GM06990 (cell line): ENCODE measurements at regions not wholly inside any gene's neighbourhood (a gene's known extent, or its start where the extent isn't known, plus 50 kb on each side); places are given as distances from the start of the nearest gene placed in this dataset.

Source experiments
- DNase-seq: peaks from one replicate; pipeline ENCODE4 v3.0.0-alpha.2; 2011; ENCODE audit not compliant: insufficient read length; ENCODE audit errors: extremely low read depth
- H3K27me3 ChIP-seq: replicated peaks from 2 replicates; pipeline ENCODE4 v1.6.0; 2011; ENCODE audit warnings: low read length; ENCODE audit not compliant: control insufficient read depth, insufficient read depth
- H3K36me3 ChIP-seq: 2 replicates; pipeline ENCODE4 v1.5.1; 2011; ENCODE audit warnings: low read length; ENCODE audit not compliant: control insufficient read depth, insufficient read depth
- H3K4me3 ChIP-seq: replicated peaks from 2 replicates; pipeline ENCODE4 v1.5.1; 2011; ENCODE audit warnings: low read depth, mild to moderate bottlenecking, control low read depth, low read length
- TF ChIP-seq, protein P1 (sequence below): IDR thresholded peaks from 2 replicates; pipeline ENCODE4 v1.5.1; 2011; ENCODE audit warnings: low read length, control low read depth, mild to moderate bottlenecking, inconsistent platforms; ENCODE audit not compliant: insufficient read depth, poor library complexity, severe bottlenecking

DNA sequence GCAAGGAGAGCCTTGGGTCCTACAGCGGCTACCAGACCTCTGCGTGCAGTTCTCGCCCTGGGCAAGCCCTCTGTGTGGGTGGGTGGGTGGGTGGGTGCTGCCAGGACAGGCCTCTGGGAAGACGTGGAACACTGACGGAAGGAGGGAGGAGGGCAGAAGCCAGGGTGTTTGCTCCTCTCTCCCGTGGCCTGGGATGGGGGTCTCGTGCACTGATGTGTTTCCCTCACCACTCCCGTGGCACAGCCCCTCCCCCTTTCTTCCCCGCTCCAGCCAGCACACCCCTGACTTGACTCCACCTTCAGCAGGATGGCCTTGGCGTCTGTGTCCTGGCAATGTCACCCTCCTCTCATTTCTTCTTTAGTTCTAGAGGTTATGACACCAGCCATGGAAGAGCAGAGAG lies 130.0 kb downstream of the CDH26 start:
- TF ChIP-seq, protein P1, sequence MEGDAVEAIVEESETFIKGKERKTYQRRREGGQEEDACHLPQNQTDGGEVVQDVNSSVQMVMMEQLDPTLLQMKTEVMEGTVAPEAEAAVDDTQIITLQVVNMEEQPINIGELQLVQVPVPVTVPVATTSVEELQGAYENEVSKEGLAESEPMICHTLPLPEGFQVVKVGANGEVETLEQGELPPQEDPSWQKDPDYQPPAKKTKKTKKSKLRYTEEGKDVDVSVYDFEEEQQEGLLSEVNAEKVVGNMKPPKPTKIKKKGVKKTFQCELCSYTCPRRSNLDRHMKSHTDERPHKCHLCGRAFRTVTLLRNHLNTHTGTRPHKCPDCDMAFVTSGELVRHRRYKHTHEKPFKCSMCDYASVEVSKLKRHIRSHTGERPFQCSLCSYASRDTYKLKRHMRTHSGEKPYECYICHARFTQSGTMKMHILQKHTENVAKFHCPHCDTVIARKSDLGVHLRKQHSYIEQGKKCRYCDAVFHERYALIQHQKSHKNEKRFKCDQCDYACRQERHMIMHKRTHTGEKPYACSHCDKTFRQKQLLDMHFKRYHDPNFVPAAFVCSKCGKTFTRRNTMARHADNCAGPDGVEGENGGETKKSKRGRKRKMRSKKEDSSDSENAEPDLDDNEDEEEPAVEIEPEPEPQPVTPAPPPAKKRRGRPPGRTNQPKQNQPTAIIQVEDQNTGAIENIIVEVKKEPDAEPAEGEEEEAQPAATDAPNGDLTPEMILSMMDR = no peak
- DNase-seq = no peak
- Histone ChIP-seq H3K4me3 (no peak overlapping the region), H3K36me3 (no peaks in the 10 kb centered on the region), H3K27me3 (no peaks in the 10 kb centered on the region)

DNA sequence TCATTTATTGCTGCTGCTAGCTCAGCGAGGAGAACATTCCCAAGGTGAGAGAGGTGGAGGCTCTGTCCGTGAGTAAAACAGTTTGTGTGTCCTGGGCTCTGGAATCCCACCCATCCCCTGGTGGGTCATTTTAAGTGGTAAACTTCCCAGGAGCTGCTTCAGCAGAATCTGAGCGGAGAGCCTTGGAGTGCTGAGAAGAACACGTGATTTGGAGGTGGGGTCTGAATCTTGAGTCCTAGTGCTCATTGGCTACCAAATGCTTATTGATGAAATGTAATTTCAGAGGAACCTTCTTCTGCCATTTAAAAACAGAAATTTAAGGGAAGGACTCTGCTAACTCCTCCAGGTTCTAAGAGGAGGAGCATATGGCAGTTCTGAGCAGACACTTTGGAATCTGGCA lies 132.4 kb downstream of the CDH26 start:
- TF ChIP-seq, protein P1 = no peak
- no peak for DNase-seq
- no peak overlapping the region for H3K4me3 ChIP-seq
- no peaks in the 10 kb centered on the region for H3K36me3 ChIP-seq
- no peaks in the 10 kb centered on the region for H3K27me3 ChIP-seq

DNA sequence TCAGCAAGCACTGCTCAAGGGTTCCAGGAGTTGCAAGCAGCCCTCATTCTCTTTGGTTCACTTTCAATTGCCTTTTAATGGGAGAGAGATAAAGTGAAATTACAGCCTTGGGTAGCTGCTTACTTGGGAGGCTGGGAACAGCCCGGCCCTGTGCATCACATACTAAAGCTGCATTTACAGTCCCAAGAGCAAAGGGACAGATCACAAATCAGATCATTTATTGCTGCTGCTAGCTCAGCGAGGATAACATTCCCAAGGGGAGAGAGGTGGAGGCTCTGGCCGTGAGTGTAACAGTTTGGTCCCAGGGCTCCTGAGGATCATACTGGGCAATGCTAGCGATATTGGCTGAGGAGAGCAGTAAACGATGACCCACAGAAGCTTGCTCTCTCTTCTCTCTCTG lies 133.1 kb downstream of the CDH26 start:
- Histone ChIP-seq H3K36me3 (no peaks in the 10 kb centered on the region), H3K27me3 (no peaks in the 10 kb centered on the region), H3K4me3 (no peak overlapping the region)
- no peak for DNase-seq
- TF ChIP-seq, protein P1 = no peak

DNA sequence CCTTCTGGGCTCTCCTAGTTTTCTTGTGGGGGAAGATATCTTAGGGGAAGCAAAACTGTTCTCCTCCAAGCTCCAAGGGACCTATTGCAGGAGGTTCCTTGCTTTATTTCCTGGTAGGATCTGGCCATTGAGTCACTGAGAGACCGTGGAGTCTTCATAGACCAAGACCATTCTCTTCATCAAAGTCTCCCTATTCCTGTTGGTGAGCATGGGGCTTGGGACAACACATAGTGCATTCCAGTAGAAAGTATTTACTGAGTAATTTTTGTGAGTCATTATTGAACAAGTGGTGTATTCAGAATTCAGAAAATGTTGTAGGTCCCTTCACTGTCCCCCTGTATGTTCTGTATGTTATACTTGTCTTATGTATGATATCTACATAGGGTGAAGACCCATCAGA lies 133.6 kb downstream of the CDH26 start:
- TF ChIP-seq, protein P1 = no peak
- DNase-seq = no peak
- Histone ChIP-seq H3K36me3 (no peaks in the 10 kb centered on the region), H3K4me3 (no peak overlapping the region), H3K27me3 (no peaks in the 10 kb centered on the region)

DNA sequence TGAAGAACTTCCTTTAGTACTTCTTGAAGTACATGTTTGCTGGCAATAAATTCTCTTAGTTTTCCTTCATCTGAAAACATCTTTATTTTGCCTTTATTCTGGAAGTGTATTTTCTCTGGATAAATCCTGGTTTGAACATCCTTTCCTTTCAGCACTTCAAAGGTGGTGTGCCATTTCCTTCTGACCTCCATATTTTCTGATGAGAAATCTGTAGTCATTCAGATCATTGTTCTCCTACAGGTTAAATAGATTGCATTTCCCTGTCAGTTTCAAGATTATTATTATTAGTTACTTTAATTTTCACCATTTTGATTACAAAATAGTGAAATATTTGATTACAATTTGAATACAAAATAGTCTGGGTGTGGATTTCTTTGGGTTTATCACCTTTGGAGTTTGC lies 134.5 kb downstream of the CDH26 start:
- DNase-seq = no peak
- H3K4me3 ChIP-seq = no peak overlapping the region
- no peaks in the 10 kb centered on the region for H3K36me3 ChIP-seq
- TF ChIP-seq, protein P1 = no peak
- H3K27me3 ChIP-seq = no peaks in the 10 kb centered on the region

DNA sequence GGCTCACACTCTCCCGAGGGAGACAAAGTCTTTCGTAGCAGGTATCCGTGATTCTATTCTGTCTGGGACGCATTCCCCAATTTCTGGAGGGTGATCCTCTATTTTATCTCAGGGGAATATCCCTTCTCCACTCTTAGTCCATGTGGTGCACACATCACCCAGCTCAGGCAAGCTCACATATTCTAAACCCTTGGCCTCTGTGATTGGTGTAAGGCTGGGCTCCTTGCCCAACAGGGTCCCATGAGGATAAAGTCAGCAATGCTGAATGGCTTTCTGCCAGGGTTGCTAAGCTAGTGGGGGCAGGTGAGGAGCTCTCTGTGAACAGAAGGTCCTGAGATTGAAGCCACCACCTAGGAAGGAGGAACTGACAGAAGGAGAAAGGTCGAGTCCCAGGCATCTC lies 137.2 kb downstream of the CDH26 start:
- TF ChIP-seq, protein P1 = no peak
- no peaks in the 10 kb centered on the region for H3K36me3 ChIP-seq
- no peaks in the 10 kb centered on the region for H3K27me3 ChIP-seq
- DNase-seq = no peak
- no peak overlapping the region for H3K4me3 ChIP-seq
